HEK293 (cell line): ENCODE measurements at regions not wholly inside any gene's neighbourhood (a gene's known extent, or its start where the extent isn't known, plus 50 kb on each side); places are given as distances from the start of the nearest gene placed in this dataset.
A peak's percentile ranks its signal among the peaks of the same experiment; 100 is the strongest.

Experiments
- CTCF ChIA-PET: fragments of 350-600 bp; formaldehyde crosslinking; extraction: SDS; loops from one replicate; lab custom pipeline; 2021; ENCODE audit warnings: antibody characterized with exemption; lab: Yijun Ruan, JAX
- POLR2A ChIA-PET: fragments of 300-600 bp; formaldehyde crosslinking; extraction: SDS; loops from one replicate; lab custom pipeline; 2020; ENCODE audit warnings: antibody characterized with exemption, inconsistent platforms; lab: Yijun Ruan, JAX
- H3K27ac ChIP-seq: fragments of 200-500 bp; sonication (Bioruptor generic); 2 replicates; pipeline ENCODE4 v1.5.1; 2014; ENCODE audit warnings: low read depth, low read length, control low read depth, inconsistent platforms; ENCODE audit errors: extremely low read depth
- H3K36me3 ChIP-seq, 2 experiments: fragments of 200-500 bp in 1 of 2; sonication (Bioruptor generic) in 1 of 2; 1 replicate in 1 of 2; 2 replicates in 1 of 2; pipeline ENCODE4 v1.5.1; 2014 to 2017; ENCODE audit warnings: inconsistent platforms in 2 of 2, low read length in 2 of 2; ENCODE audit not compliant: control insufficient read depth in 2 of 2, insufficient read depth in 1 of 2
- H3K4me1 ChIP-seq: fragments of 200-500 bp; sonication (Bioruptor generic); 2 replicates; pipeline ENCODE4 v1.5.1; 2014; ENCODE audit warnings: mild to moderate bottlenecking, low read length, inconsistent platforms; ENCODE audit not compliant: control insufficient read depth, insufficient read depth
- H3K4me3 ChIP-seq: 2 replicates; pipeline ENCODE4 v1.5.1; 2011; ENCODE audit warnings: low read depth, mild to moderate bottlenecking, control low read depth, low read length, moderate library complexity
- H3K9me3 ChIP-seq: fragments of 200-500 bp; sonication (Bioruptor generic); 2 replicates; pipeline ENCODE4 v1.5.1; 2014; ENCODE audit warnings: low read depth, low read length, inconsistent platforms; ENCODE audit not compliant: control insufficient read depth, insufficient read depth
- AEBP2 ChIP-seq: fragments of 450-650 bp; formaldehyde crosslinking; IDR thresholded peaks from 2 replicates; pipeline ENCODE4 v1.5.1; 2016; ENCODE audit warnings: missing biosample characterization, missing genetic modification characterization, borderline replicate concordance
- EGR2 ChIP-seq: fragments of 450-650 bp; formaldehyde crosslinking; IDR thresholded peaks from 2 replicates; pipeline ENCODE4 v1.5.1; 2016; ENCODE audit warnings: low read depth, missing biosample characterization, missing genetic modification characterization
- HOXD13 ChIP-seq: sonication (generic); formaldehyde crosslinking; IDR thresholded peaks from 2 replicates; pipeline ENCODE4 v1.8.0; 2022; ENCODE audit warnings: missing genetic modification reagents, borderline replicate concordance
- KLF7 ChIP-seq: fragments of 450-650 bp; formaldehyde crosslinking; IDR thresholded peaks from 2 replicates; pipeline ENCODE4 v1.5.1; 2016; ENCODE audit warnings: missing biosample characterization, missing genetic modification characterization, borderline replicate concordance
- SALL2 ChIP-seq: fragments of 450-650 bp; formaldehyde crosslinking; IDR thresholded peaks from 2 replicates; pipeline ENCODE4 v1.5.0; 2017; ENCODE audit warnings: missing biosample characterization, mild to moderate bottlenecking, missing genetic modification characterization, borderline replicate concordance
- TRIM28 ChIP-seq: IDR thresholded peaks from 2 replicates; pipeline ENCODE4 v1.6.1; 2011; ENCODE audit warnings: low read length, control low read depth, borderline replicate concordance
- ZBTB21 ChIP-seq: fragments of 450-650 bp; formaldehyde crosslinking; IDR thresholded peaks from 2 replicates; pipeline ENCODE4 v1.5.1; 2017; ENCODE audit warnings: missing biosample characterization, missing genetic modification characterization
- ZNF157 ChIP-seq: fragments of 450-650 bp; formaldehyde crosslinking; IDR thresholded peaks from 2 replicates; pipeline ENCODE4 v1.5.1; 2016; ENCODE audit warnings: missing biosample characterization, missing genetic modification characterization
- ZNF23 ChIP-seq: fragments of 450-650 bp; formaldehyde crosslinking; IDR thresholded peaks from 2 replicates; pipeline ENCODE4 v1.5.1; 2016; ENCODE audit warnings: missing biosample characterization, missing genetic modification characterization, borderline replicate concordance
- ZNF266 ChIP-seq: fragments of 450-650 bp; formaldehyde crosslinking; IDR thresholded peaks from 2 replicates; pipeline ENCODE4 v1.5.1; 2016; ENCODE audit warnings: missing biosample characterization, missing genetic modification characterization, low read depth
- ZNF37A ChIP-seq: fragments of 450-650 bp; IDR thresholded peaks from 2 replicates; pipeline ENCODE4 v1.5.1; 2018; ENCODE audit warnings: missing biosample characterization, missing genetic modification characterization
- ZNF404 ChIP-seq: fragments of 450-650 bp; formaldehyde crosslinking; IDR thresholded peaks from 2 replicates; pipeline ENCODE4 v1.5.1; 2017; ENCODE audit warnings: missing biosample characterization, missing genetic modification characterization
- ZNF510 ChIP-seq: fragments of 450-650 bp; formaldehyde crosslinking; IDR thresholded peaks from 2 replicates; pipeline ENCODE4 v1.5.1; 2018; ENCODE audit warnings: mild to moderate bottlenecking, missing genetic modification characterization, missing biosample characterization; ENCODE audit not compliant: insufficient replicate concordance
- ZNF585B ChIP-seq: fragments of 450-650 bp; formaldehyde crosslinking; IDR thresholded peaks from 2 replicates; pipeline ENCODE4 v1.5.1; 2016; ENCODE audit warnings: missing biosample characterization, missing genetic modification characterization
- ZNF596 ChIP-seq: fragments of 450-650 bp; IDR thresholded peaks from 2 replicates; pipeline ENCODE4 v1.5.0; 2018; ENCODE audit warnings: missing biosample characterization, mild to moderate bottlenecking, missing genetic modification characterization, moderate library complexity
- ZNF623 ChIP-seq: fragments of 450-650 bp; formaldehyde crosslinking; IDR thresholded peaks from 2 replicates; pipeline ENCODE4 v1.5.1; 2016; ENCODE audit warnings: missing biosample characterization, missing genetic modification characterization
- ZNF645 ChIP-seq: fragments of 450-650 bp; formaldehyde crosslinking; IDR thresholded peaks from 2 replicates; pipeline ENCODE4; 2016; ENCODE audit warnings: missing biosample characterization, missing genetic modification characterization
- ZNF692 ChIP-seq: fragments of 450-650 bp; formaldehyde crosslinking; IDR thresholded peaks from 2 replicates; pipeline ENCODE4 v1.5.1; 2016; ENCODE audit warnings: missing biosample characterization, missing genetic modification characterization
- ZNF701 ChIP-seq: fragments of 450-650 bp; formaldehyde crosslinking; IDR thresholded peaks from 2 replicates; pipeline ENCODE4 v1.5.1; 2016; ENCODE audit warnings: missing biosample characterization, missing genetic modification characterization
- ZSCAN5A ChIP-seq: fragments of 450-650 bp; formaldehyde crosslinking; IDR thresholded peaks from 2 replicates; pipeline ENCODE4 v1.5.1; 2016; ENCODE audit warnings: missing biosample characterization, missing genetic modification characterization
- TF ChIP-seq, protein P1 (sequence below): fragments of 450-650 bp; formaldehyde crosslinking; IDR thresholded peaks from 2 replicates; pipeline ENCODE4 v1.5.1; 2017; ENCODE audit warnings: missing biosample characterization, missing genetic modification characterization

DNA sequence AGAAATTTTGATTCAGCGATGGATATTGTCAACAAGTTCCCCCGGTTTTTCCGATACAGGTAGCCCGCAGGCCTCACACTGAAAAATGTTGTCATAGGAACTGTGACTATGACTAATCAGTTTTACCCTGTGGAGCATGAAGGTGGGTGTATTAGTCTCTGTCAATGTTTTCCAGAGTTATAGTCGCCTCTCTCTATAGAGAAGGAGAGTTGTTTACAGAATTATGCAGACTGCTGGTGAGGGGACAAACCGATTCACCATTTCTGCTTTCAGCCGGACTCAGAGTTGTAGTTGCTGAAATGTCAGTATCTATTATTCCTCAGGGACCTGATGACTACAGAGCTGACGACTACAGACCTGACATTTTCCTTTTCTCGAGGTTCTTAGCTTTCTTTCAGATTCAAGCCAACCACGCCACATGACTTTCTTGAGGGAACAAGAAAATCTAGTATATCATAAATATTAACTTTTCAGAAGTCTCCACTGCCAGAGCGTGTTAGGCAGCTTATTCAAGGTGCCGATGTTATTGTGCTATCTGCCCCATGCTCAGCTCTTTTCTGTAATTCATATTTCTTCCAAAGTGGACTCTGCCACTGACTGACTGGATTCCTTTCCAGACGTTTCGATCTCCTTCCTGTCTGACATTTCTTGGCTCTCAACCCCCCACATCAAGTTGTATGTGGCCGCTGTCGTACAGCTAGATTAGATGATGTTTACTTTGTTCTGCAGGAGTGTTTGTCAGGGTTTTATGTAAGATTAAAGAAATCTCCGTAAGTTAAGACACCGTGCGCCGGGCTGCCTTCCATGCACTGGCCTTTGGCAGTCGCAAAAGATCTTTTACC is 178.1 kb downstream of the FGF1 start:
- no peak for TF ChIP-seq ZNF623 (tag by site-specific recombination)
- TF ChIP-seq ZNF585B (tag by site-specific recombination) = no peak
- TF ChIP-seq TRIM28 = no peak
- TF ChIP-seq, all 188 proteins: peak for 0
- ChIA-PET POLR2A (no interaction called here), CTCF (interaction anchor here (0.7 to 0.8 kb wide), 2 partner anchors 20 to 62 kb away, joined by 3 read pairs; no protein-coding TSS in a partner anchor)
- no peaks in the 10 kb centered on the region for H3K9me3 ChIP-seq
- H3K36me3 ChIP-seq = no peaks in the 10 kb centered on the region
- H3K4me1 ChIP-seq = peaks cover 11% of the 10 kb centered on the region
- no peak overlapping the region for H3K27ac ChIP-seq
- no peak overlapping the region for H3K4me3 ChIP-seq

- no peak overlapping the region for H3K27ac ChIP-seq
- CTCF ChIA-PET = interaction anchor here (0.7 to 1.0 kb wide), 2 partner anchors 12 to 336 kb away, joined by 3 read pairs; no protein-coding TSS in a partner anchor
- H3K4me3 ChIP-seq = no peak overlapping the region
- H3K36me3 ChIP-seq = no peaks in the 10 kb centered on the region
- no peaks in the 10 kb centered on the region for H3K9me3 ChIP-seq
- no peak for TF ChIP-seq ZNF645
- no peak for TF ChIP-seq KLF7 (tag by site-specific recombination)
- TF ChIP-seq, protein P1, sequence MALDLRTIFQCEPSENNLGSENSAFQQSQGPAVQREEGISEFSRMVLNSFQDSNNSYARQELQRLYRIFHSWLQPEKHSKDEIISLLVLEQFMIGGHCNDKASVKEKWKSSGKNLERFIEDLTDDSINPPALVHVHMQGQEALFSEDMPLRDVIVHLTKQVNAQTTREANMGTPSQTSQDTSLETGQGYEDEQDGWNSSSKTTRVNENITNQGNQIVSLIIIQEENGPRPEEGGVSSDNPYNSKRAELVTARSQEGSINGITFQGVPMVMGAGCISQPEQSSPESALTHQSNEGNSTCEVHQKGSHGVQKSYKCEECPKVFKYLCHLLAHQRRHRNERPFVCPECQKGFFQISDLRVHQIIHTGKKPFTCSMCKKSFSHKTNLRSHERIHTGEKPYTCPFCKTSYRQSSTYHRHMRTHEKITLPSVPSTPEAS (tag by site-specific recombination) = no peak
- TF ChIP-seq ZNF37A = no peak
- no peak for TF ChIP-seq ZNF404 (tag by site-specific recombination)
- TF ChIP-seq SALL2 (tag by site-specific recombination) = no peak
- TF ChIP-seq HOXD13 (CRISPR knock-in tag) = no peak
- TF ChIP-seq, all 188 proteins: peak for 0
- POLR2A ChIA-PET = no interaction called here
- peaks cover 11% of the 10 kb centered on the region for H3K4me1 ChIP-seq
Measured at GRCh38 chr5:142506756-142507155, 179.1 kb downstream of the FGF1 start.

DNA sequence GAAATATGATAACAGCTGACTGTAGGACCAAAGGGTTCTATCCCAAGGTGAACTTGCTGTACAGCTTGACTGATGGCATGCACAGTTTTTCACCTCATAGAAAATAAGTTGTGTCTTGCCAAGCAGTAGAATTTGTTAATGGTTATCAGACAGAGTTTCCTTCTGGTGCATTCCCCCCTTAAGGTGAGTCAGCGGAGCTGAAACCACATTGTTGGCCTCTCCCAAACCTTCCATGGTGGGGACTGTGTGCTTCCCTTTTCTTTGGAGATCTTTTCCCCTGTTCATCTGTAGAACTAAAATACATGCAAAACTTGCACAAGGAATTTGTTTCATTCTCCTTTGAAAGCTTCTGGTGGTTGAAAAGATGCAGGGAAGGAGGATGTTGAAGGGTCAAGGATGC is 179.8 kb downstream of the FGF1 start:
- TF ChIP-seq ZNF510 (tag by site-specific recombination) (no peak), ZNF692 (tag by site-specific recombination) (peak; percentile 46; the same call in 1 of the 2 replicates)
- Histone ChIP-seq H3K36me3 (no peaks in the 10 kb centered on the region), H3K4me3 (no peak overlapping the region), H3K4me1 (peaks cover 11% of the 10 kb centered on the region), H3K27ac (no peak overlapping the region), H3K9me3 (no peaks in the 10 kb centered on the region)
- ChIA-PET POLR2A (no interaction called here), CTCF (interaction anchor here (1.0 kb wide), 1 partner anchor 11 kb away, joined by 3 read pairs; no protein-coding TSS in a partner anchor)

- ChIA-PET POLR2A (no interaction called here), CTCF (no interaction called here)
- Histone ChIP-seq H3K4me1 (no peaks in the 10 kb centered on the region), H3K9me3 (no peaks in the 10 kb centered on the region), H3K36me3 (no peaks in the 10 kb centered on the region), H3K4me3 (no peak overlapping the region), H3K27ac (no peak overlapping the region)
- TF ChIP-seq ZNF266 = no peak
- no peak for TF ChIP-seq ZNF596 (tag by site-specific recombination)
- no peak for TF ChIP-seq ZSCAN5A
- TF ChIP-seq ZBTB21 (tag by site-specific recombination) = no peak
- no peak for TF ChIP-seq ZNF701
- no peak for TF ChIP-seq ZNF23
- no peak for TF ChIP-seq ZNF157 (tag by site-specific recombination)
- no peak for TF ChIP-seq EGR2 (tag by site-specific recombination)
- no peak for TF ChIP-seq AEBP2 (tag by site-specific recombination)
Measured at GRCh38 chr5:142501890-142502289, 177.1 kb upstream of the SPRY4 start.
